HG02571 (cell line): ENCODE measurements at regions not wholly inside any gene's neighbourhood (a gene's known extent, or its start where the extent isn't known, plus 50 kb on each side); places are given as distances from the start of the nearest gene placed in this dataset.

Source experiments
- ATAC-seq: cut with Tn5 transposase; IDR thresholded peaks from one replicate; pipeline ENCODE4 v1.9.1; 2021; ENCODE audit warnings: mild to moderate bottlenecking, moderate library complexity; ENCODE audit not compliant: unreplicated experiment

DNA sequence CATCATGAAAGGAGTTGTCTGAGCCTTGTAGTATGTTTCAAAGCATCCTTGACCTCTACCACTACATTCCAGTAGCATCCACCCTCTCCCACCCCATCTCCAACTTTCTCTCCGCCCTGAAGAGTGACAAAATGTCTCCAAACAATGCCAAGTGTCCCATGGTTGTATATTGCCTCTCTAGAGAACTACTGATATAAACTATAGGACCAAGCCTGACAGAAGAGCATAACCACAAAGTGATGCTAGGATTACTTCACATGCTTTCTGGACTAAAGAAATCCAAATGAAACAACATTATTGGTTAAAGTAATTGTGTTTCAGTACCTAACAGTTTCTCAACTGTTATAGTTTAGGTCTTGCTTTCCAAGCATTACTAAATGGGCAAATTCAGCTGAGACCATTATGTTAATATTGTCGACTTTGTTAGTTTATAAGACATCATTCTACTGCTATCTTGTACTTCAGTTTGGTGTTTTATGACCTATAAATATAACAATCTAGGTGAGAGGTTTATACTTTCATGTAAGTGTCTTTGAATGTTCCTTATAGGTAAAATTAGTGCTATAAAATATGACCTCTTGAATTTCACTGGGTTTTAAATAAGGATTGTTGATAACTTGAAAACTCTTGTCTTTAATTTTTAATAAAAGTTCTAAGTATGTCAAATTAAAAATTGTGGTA is 117.4 kb downstream of the SUCNR1 start:
- ATAC-seq: no peak

GRCh38 chr3:151992326-151993041 is 119.0 kb downstream of the SUCNR1 start:
- no peak for ATAC-seq

GRCh38 chr3:151995091-151995490 is 121.6 kb downstream of the SUCNR1 start:
- ATAC-seq: no peak

- no peak for ATAC-seq
Measured at GRCh38 chr3:151998744-151999143, 125.3 kb downstream of the SUCNR1 start.

- no peak for ATAC-seq
Measured at GRCh38 chr3:151999936-152000335, 126.5 kb downstream of the SUCNR1 start.

GRCh38 chr3:152011812-152012735 is 138.6 kb downstream of the SUCNR1 start:
- no peak for ATAC-seq

- no peak for ATAC-seq
Measured at GRCh38 chr3:152019508-152019907, 146.1 kb downstream of the SUCNR1 start.

- peak; percentile 64 for ATAC-seq
Measured at GRCh38 chr3:152021951-152022461, 148.6 kb downstream of the SUCNR1 start.

GRCh38 chr3:152026033-152026556 is 152.7 kb downstream of the SUCNR1 start:
- no peak for ATAC-seq

GRCh38 chr3:152030320-152030719 is 156.9 kb downstream of the SUCNR1 start:
- ATAC-seq: no peak

- no peak for ATAC-seq
Measured at GRCh38 chr3:152031321-152031720, 157.9 kb downstream of the SUCNR1 start.

GRCh38 chr3:152037297-152037696 is 163.9 kb downstream of the SUCNR1 start:
- no peak for ATAC-seq

DNA sequence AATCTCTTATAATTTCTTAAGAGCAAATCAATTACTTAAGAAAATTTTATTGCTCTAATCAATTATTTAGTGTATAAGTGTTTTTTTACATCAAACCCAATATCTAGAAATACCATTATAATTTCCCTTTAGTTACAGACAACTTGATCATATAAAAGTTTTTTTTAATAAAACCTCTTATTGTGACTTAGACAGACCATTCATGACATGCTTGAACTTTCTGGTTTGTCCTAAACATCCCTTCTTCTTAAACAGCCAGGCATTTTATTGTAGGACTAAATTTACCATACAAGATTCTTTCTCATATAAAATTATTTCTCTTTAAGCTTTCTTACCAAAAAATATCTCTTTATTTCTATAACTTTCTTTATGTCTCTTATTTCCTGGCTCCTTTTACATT is 164.5 kb downstream of the SUCNR1 start:
- ATAC-seq: no peak

GRCh38 chr3:152038490-152038889 is 165.0 kb downstream of the SUCNR1 start:
- no peak for ATAC-seq

- ATAC-seq: peak; percentile 78
Measured at GRCh38 chr3:152039887-152040286, 166.4 kb downstream of the SUCNR1 start.

DNA sequence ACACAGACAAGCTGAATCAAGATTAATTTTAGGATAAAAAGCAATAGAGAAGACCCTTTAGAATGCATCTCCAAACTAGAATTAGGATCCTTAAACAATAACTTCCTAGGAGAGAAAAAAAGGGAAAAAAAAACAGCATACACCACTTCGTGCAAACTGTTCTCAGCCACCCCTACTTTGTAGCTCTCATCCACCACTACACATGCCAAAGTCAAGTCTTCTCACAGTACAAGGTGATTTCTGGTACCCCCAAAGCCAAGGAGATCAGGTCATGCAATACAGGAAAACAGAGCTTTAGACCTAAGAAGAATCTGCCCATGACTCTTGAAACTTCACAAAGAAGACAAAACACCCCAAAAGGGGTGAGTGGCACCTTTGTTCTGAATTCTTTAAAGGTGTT is 166.9 kb downstream of the SUCNR1 start:
- no peak for ATAC-seq

GRCh38 chr3:152043620-152044019 is 170.2 kb downstream of the SUCNR1 start:
- ATAC-seq: no peak

- ATAC-seq: no peak
Measured at GRCh38 chr3:152046280-152046679, 172.8 kb downstream of the SUCNR1 start.

DNA sequence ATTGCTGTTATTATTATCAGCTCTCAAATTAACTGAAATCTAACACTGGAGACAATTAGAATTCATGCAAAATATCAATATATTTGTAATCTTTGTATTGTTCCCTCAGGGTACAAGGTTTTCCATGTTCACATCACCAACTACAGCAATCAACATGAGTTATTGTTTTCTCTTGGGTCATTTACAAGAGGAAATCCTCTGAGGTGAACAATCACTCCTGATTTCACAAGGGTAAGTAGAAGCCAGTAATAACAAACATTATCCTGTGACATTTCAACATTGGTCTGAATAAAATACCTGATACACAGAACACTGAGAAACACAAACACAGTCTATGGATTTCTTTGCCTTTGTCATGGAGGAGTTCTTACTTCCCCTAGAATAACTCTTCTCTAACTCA is 174.0 kb downstream of the SUCNR1 start:
- no peak for ATAC-seq

DNA sequence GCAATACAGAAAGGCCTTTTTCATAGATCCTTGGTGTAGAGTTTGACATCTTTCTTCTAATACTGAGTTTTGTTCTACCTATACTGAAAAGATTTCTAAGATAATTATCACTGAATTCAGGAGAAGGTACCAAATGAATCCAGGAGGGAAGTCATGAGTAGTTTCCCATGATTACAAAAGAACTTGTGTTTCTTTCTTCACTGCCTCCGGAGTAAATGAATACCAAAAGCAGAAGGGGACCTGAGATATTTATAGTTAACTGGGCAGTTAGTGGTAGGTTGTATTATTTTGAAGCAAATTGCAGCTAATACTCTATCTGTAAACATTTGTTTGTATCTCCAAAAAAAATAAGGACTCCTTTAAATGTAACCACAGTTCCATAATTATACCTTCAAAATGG is 175.4 kb downstream of the SUCNR1 start:
- no peak for ATAC-seq

- ATAC-seq: no peak
Measured at GRCh38 chr3:152050903-152051302, 177.5 kb downstream of the SUCNR1 start.
